Lung (tissue), 11 donors: ENCODE measurements at regions not wholly inside any gene's neighbourhood (a gene's known extent, or its start where the extent isn't known, plus 50 kb on each side); places are given as distances from the start of the nearest gene placed in this dataset.
"Not testable (repeated sequence)": the region's sequence is repeated elsewhere in the genome, so short reads cannot be mapped to it uniquely, and the experiment has no call there.

Source experiments
- ATAC-seq: fragments of 200-7000 bp; cut with Tn5 transposase; one replicate; pipeline ENCODE4 v1.9.1; 2020; ENCODE audit warnings: moderate number of reproducible peaks; ENCODE audit not compliant: insufficient read depth, low FRiP score
- DNase-seq, 3 donors: peaks; one replicate each; pipeline ENCODE4 v3.0.0-alpha.2; 2013 to 2017
- H3K27ac ChIP-seq, 2 donors: one replicate each; pipeline ENCODE4 v1.5.1; 2013; ENCODE audit warnings: mild to moderate bottlenecking in 2 of 2, moderate library complexity in 2 of 2, control low read depth in 1 of 2, inconsistent platforms in 1 of 2, low read depth in 1 of 2, low read length in 1 of 2
- H3K27me3 ChIP-seq, 3 donors: one replicate each; pipeline ENCODE4 v1.5.1; 2013; ENCODE audit warnings: low read length in 2 of 3; ENCODE audit not compliant: control insufficient read depth in 3 of 3, insufficient read depth in 3 of 3
- H3K36me3 ChIP-seq, 4 donors: one replicate each; pipeline ENCODE4 v1.5.1; 2013; ENCODE audit warnings: low read length in 4 of 4, mild to moderate bottlenecking in 1 of 4, moderate library complexity in 1 of 4; ENCODE audit not compliant: control insufficient read depth in 4 of 4, insufficient read depth in 4 of 4
- H3K4me1 ChIP-seq, 5 donors: one replicate each; pipeline ENCODE4 v1.5.1; 2013; ENCODE audit warnings: low read length in 5 of 5, mild to moderate bottlenecking in 2 of 5, moderate library complexity in 1 of 5; ENCODE audit not compliant: control insufficient read depth in 5 of 5, insufficient read depth in 5 of 5
- H3K4me3 ChIP-seq: one replicate; pipeline ENCODE4 v1.5.1; 2013; ENCODE audit warnings: mild to moderate bottlenecking, control low read depth, moderate library complexity
- H3K9ac ChIP-seq, 2 donors: one replicate each; pipeline ENCODE4 v1.5.1; 2013; ENCODE audit warnings: low read length in 2 of 2, control low read depth in 1 of 2; ENCODE audit not compliant: insufficient read depth in 1 of 2
- H3K9me3 ChIP-seq, 4 donors: one replicate each; pipeline ENCODE4 v1.5.1; 2013; ENCODE audit warnings: low read length in 3 of 4, mild to moderate bottlenecking in 1 of 4, moderate library complexity in 1 of 4; ENCODE audit not compliant: control insufficient read depth in 4 of 4, insufficient read depth in 3 of 4
- WGBS, 2 donors: extraction: QIAGEN DNeasy Blood & Tissue Kit; methylation state at CpG; one replicate each; pipeline ENCODE4 v1.1.7; 2013; 5-methylcytosine and 5-hydroxymethylcytosine counted together
- TF ChIP-seq, protein P1 (sequence below): IDR thresholded peaks from 2 replicates; pipeline ENCODE4 v1.5.1; 2012; ENCODE audit warnings: mild to moderate bottlenecking; ENCODE audit errors: control extremely low read depth, extremely low read depth
- donor health status: control.
- donor health status: control.
- donor health status: Bipolar disorder and iron deficiency.
- donor health status: healthy.
- donor health status: DM: yes; HTN: yes; CAD: no.

DNA sequence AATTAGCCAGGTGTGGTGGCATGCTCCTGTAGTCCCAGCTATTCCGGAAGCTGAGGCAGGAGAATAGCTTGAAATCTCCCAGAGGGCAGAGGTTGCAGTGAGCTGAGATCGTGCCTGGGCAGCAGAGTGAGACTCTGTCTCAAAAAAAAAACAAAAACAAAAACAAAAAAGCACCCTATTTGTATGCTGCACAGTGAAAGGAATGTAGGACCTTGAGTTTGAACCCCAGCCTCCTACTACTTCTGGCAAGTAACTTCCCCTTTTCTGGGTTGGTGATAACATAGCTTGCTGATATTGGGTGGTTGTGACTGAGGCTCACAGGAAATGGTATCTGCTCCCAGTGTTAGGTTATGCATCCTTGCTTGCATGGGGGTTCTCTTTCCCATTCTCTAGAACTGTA lies 205.3 kb downstream of the BUB3 start:
- Histone ChIP-seq H3K36me3 (no peaks in the 10 kb centered on the region), H3K4me3 (no peak overlapping the region), H3K9me3 (peaks cover 0 to 3% (median 0%) of the 10 kb centered on the region in 4 donors), H3K4me1 (no peaks in the 10 kb centered on the region), H3K9ac (no peak overlapping the region), H3K27ac (no peak overlapping the region), H3K27me3 (peaks cover 0 to 6% (median 3%) of the 10 kb centered on the region in 3 donors)
- no peak for ATAC-seq
- TF ChIP-seq, protein P1, sequence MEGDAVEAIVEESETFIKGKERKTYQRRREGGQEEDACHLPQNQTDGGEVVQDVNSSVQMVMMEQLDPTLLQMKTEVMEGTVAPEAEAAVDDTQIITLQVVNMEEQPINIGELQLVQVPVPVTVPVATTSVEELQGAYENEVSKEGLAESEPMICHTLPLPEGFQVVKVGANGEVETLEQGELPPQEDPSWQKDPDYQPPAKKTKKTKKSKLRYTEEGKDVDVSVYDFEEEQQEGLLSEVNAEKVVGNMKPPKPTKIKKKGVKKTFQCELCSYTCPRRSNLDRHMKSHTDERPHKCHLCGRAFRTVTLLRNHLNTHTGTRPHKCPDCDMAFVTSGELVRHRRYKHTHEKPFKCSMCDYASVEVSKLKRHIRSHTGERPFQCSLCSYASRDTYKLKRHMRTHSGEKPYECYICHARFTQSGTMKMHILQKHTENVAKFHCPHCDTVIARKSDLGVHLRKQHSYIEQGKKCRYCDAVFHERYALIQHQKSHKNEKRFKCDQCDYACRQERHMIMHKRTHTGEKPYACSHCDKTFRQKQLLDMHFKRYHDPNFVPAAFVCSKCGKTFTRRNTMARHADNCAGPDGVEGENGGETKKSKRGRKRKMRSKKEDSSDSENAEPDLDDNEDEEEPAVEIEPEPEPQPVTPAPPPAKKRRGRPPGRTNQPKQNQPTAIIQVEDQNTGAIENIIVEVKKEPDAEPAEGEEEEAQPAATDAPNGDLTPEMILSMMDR = no peak
- WGBS, 2 donors = 84 to 90% methylated on average over 2 of the region's 2 CpGs
- no peak for DNase-seq

DNA sequence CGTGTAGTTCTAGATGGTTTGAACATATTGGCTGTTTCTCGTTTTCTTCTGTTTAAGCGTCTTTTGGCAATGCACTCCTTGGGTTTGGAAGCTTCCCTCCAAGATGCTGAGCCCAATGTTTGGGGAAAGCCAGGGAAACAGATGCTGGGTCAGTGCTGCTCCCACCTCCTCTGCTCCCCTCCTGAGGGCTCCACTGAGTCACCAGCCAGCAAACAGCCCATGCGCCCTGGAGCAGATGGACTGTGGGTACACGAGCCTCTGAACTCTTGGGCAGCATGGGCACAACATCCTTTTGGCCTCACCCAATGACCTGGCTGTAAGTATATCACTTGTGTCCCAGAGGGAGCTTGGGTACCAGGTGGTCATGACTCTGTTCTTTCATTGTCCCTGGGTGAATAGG lies 207.6 kb downstream of the BUB3 start:
- Histone ChIP-seq H3K27me3 (peaks cover 0 to 3% (median 0%) of the 10 kb centered on the region in 3 donors), H3K9ac (no peak overlapping the region), H3K36me3 (no peaks in the 10 kb centered on the region), H3K4me3 (no peak overlapping the region), H3K27ac (no peak overlapping the region), H3K4me1 (no peaks in the 10 kb centered on the region), H3K9me3 (no peaks in the 10 kb centered on the region)
- DNase-seq (no peak), ATAC-seq (no peak)
- TF ChIP-seq, protein P1 = no peak
- WGBS, 2 donors = 86 to 87% methylated on average over 5 of the region's 5 CpGs

DNA sequence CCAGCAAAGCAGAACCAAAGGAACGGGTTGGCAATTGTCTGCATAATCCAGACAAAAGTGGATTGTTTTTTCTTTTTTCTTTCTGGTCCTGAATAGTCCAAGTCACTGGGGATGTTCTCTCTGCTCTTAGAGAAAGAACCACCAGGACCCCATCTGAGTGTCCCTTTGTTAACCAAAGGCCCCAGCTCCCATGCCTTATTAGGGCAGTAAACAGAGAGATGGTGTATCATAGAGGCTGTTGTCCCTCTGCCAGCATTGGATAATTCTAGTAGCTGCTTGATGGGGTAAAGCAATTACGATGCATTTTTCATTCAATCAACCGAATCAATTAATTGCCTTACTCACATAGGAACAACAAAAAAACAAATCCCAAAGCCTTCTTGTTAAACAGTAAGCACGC lies 213.0 kb downstream of the BUB3 start:
- ATAC-seq = no peak
- H3K9me3 ChIP-seq = peaks cover 0 to 5% (median 0%) of the 10 kb centered on the region in 4 donors
- H3K27me3 ChIP-seq = peaks cover 0 to 3% (median under 1%) of the 10 kb centered on the region in 3 donors
- DNase-seq = no peak
- no peaks in the 10 kb centered on the region for H3K4me1 ChIP-seq
- no peak overlapping the region for H3K9ac ChIP-seq
- WGBS, 2 donors = 91 to 93% methylated on average over 4 of the region's 4 CpGs
- H3K36me3 ChIP-seq = no peaks in the 10 kb centered on the region
- TF ChIP-seq, protein P1 = no peak
- no peak overlapping the region for H3K27ac ChIP-seq
- no peak overlapping the region for H3K4me3 ChIP-seq

DNA sequence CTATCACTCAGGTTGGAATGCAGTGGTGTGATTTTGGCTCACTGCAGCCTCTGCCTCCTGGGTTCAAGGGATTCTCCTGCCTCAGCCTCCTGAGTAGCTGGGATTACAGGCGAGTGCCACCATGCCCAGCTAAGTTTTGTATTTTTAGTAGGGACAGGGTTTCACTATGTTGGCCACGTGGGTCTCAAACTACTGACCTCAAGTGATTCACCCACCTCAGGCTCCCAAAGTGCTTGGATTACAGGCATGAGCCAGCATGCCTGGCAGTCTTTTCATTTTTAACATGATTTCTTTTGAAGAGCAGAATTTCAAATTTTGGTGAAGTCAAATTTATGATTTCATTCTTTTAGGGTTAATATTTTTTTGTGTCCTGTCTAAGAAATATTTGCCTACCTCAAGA lies 217.4 kb downstream of the BUB3 start:
- not testable (repeated sequence) for H3K4me3 ChIP-seq, H3K9me3 ChIP-seq, H3K36me3 ChIP-seq, H3K27ac ChIP-seq, H3K27me3 ChIP-seq, H3K9ac ChIP-seq, DNase-seq, ATAC-seq, H3K4me1 ChIP-seq
- WGBS, 2 donors = 69 to 83% methylated on average over 2 of the region's 2 CpGs
